Muscle layer of duodenum (tissue), 2 donors: ENCODE measurements at regions not wholly inside any gene's neighbourhood (a gene's known extent, or its start where the extent isn't known, plus 50 kb on each side); places are given as distances from the start of the nearest gene placed in this dataset.

Experiments used
- H3K27ac ChIP-seq: one replicate; pipeline ENCODE4 v1.7.0; 2013; ENCODE audit warnings: mild to moderate bottlenecking, low read length
- H3K27me3 ChIP-seq: one replicate; pipeline ENCODE4 v1.7.0; 2013; ENCODE audit warnings: low read depth, mild to moderate bottlenecking, control low read depth, low read length
- H3K36me3 ChIP-seq, 2 donors: one replicate each; pipeline ENCODE4 v1.7.0; 2013; ENCODE audit warnings: low read length in 2 of 2, control low read depth in 1 of 2, mild to moderate bottlenecking in 1 of 2; ENCODE audit not compliant: insufficient read depth in 2 of 2, control insufficient read depth in 1 of 2
- H3K4me1 ChIP-seq, 2 donors: one replicate each; pipeline ENCODE4 v1.7.0; 2013; ENCODE audit warnings: low read length in 2 of 2, mild to moderate bottlenecking in 2 of 2, control low read depth in 1 of 2, moderate library complexity in 1 of 2; ENCODE audit not compliant: insufficient read depth in 2 of 2, control insufficient read depth in 1 of 2
- H3K4me3 ChIP-seq, 2 donors: one replicate each; pipeline ENCODE4 v1.7.0; 2013; ENCODE audit warnings: low read length in 2 of 2, low read depth in 1 of 2, mild to moderate bottlenecking in 1 of 2
- H3K9me3 ChIP-seq, 2 donors: one replicate each; pipeline ENCODE4 v1.7.0; 2013; ENCODE audit warnings: low read length in 2 of 2, control low read depth in 1 of 2, mild to moderate bottlenecking in 1 of 2; ENCODE audit not compliant: control insufficient read depth in 1 of 2
- donor health status: healthy.

- Histone ChIP-seq H3K27ac (no peak overlapping the region), H3K9me3 (no peaks in the 10 kb centered on the region), H3K4me1 (no peaks in the 10 kb centered on the region), H3K27me3 (no peaks in the 10 kb centered on the region), H3K36me3 (no peaks in the 10 kb centered on the region), H3K4me3 (no peak overlapping the region)
Observed at GRCh38 chr4:163967263-163967662, 472.8 kb downstream of the TMA16 start.

DNA sequence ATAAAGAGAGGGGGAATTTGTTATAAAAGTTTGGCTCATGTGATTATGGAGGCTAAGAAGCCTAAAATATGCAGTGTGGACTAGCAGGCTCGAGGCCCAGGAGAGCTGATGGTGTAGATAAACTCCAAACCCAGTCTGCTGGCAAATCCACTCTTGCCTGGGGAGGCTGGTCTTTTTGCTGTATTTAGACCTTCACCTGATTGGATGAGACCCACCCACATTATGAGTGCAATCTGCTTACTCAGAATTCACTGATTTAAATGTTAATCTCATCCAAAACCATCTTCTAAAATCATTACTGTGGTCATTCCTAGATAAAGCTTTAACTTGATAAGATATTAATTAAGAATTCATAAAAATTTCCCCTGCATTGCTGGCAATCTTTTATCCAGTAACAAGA lies 473.2 kb downstream of the TMA16 start:
- Histone ChIP-seq H3K4me3 (no peak overlapping the region), H3K36me3 (no peaks in the 10 kb centered on the region), H3K27me3 (no peaks in the 10 kb centered on the region), H3K9me3 (no peaks in the 10 kb centered on the region), H3K27ac (no peak overlapping the region), H3K4me1 (no peaks in the 10 kb centered on the region)

GRCh38 chr4:163969291-163969690 lies 474.8 kb downstream of the TMA16 start:
- H3K9me3 ChIP-seq = no peaks in the 10 kb centered on the region
- H3K4me1 ChIP-seq = no peaks in the 10 kb centered on the region
- no peak overlapping the region for H3K4me3 ChIP-seq
- H3K36me3 ChIP-seq = no peaks in the 10 kb centered on the region
- H3K27ac ChIP-seq = no peak overlapping the region
- no peaks in the 10 kb centered on the region for H3K27me3 ChIP-seq

DNA sequence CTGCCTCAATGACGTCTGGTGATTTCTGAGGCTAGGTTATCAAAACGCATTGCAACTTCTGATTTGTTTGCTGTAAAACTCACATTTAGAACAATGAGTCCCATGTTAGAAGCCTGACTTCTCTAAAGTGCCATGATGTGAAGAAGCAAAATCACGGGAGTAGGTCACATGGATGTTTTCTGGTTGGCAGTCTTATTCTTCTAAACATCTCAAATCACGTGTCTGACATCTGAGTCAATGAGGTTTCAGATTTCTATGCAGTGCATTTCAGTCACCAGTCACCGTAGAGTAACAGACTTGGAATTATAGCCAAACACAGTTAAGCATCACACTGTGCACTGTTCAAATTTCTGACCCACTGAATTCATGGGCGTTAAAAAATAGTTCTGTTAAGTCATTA lies 482.1 kb downstream of the TMA16 start:
- Histone ChIP-seq H3K4me3 (no peak overlapping the region), H3K9me3 (no peaks in the 10 kb centered on the region), H3K36me3 (no peaks in the 10 kb centered on the region), H3K27ac (no peak overlapping the region), H3K27me3 (no peaks in the 10 kb centered on the region), H3K4me1 (no peaks in the 10 kb centered on the region)

DNA sequence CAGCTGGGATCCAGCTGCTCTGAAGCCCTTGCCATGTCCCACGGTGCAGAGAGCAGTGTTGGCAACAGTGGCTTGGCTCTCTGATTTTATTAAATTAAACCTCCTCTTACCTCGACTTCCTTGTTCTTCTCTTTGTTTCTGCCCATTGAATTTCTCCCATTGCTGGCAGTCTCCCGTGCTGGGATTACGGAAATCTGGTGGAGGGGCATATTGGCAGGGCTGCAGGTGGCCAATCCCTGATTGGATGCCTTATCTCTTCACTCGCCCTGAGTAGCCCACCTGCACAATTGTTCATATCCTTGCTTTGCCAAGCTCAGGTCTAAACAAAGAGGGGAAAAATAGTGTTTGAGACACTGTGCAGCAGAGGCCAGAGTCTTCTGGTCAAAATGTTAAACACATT lies 493.9 kb downstream of the TMA16 start:
- Histone ChIP-seq H3K27ac (no peak overlapping the region), H3K4me3 (no peak overlapping the region)

DNA sequence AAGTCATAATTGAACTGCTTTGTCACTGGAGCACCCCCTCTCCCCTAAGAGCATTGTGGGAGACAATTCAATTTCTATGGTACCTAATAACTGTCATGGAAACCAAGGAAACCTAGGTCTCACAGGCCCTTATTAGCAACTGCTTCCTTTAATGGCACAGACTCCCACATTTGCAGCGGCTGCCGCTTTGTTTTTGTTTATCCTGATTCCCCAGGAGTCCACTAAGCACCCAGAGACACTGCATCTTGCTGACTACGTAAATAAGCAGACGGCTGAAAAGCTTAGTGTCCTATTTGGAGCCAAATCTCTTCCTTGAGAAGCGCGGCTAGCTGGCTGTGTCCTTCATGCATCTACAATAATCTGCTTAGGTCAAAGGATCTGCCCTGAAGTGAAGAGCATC lies 494.4 kb downstream of the TMA16 start:
- Histone ChIP-seq H3K4me1 (no peaks in the 10 kb centered on the region), H3K4me3 (no peak overlapping the region), H3K27me3 (no peaks in the 10 kb centered on the region), H3K27ac (no peak overlapping the region), H3K36me3 (no peaks in the 10 kb centered on the region), H3K9me3 (no peaks in the 10 kb centered on the region)

More for the DNA sequence above, 493.9 kb downstream of the TMA16 start:
- Histone ChIP-seq H3K9me3 (no peaks in the 10 kb centered on the region), H3K27me3 (no peaks in the 10 kb centered on the region), H3K4me1 (no peaks in the 10 kb centered on the region), H3K36me3 (no peaks in the 10 kb centered on the region)

DNA sequence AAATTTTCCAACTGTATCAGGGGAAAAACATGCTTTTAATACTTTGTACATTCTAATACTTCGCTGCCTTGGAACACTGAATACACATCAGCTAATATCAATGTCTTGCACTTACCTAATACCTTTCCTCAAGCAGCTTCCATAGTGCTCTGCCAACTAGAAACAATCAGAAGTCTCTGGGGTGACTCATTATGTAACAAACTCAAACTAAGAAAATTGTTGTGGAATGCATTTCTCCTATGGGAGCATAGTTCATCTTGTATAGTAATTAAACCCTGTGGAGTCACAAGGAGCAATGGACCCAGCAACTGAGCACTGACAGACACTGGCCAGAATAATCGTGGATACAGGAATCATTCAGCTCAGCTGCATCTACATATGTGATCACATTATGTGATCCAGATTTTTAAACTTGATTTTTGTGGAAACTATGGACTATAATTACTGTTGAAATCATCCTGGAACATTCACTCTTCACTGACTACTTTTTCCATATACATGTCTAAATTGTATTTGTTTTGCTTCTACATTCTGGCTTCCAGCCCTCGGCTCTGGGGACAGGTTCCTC lies 496.9 kb downstream of the TMA16 start:
- Histone ChIP-seq H3K4me1 (no peaks in the 10 kb centered on the region), H3K27ac (no peak overlapping the region), H3K27me3 (no peaks in the 10 kb centered on the region), H3K4me3 (no peak overlapping the region), H3K36me3 (no peaks in the 10 kb centered on the region), H3K9me3 (no peaks in the 10 kb centered on the region)

DNA sequence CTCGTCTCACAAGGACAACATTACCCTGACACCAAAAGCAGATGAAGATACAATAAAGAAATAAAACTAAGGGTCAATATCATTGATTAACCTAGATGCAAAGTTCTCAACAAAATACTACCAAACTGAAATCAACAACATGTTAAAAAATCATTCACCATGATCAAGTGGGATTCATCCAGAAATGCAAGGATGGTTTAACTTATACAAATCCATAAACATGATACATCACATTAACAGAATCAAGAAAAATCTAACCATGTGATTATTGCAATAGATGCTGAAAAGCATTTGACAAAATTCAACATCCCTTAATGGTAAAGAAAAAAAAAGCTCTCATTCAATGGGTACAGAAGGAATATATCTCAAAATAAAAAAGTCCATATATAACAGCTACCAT lies 514.9 kb downstream of the TMA16 start:
- Histone ChIP-seq H3K4me1 (no peaks in the 10 kb centered on the region), H3K9me3 (peaks cover 0 to 2% of the 10 kb centered on the region in 2 donors), H3K4me3 (no peak overlapping the region), H3K27me3 (no peaks in the 10 kb centered on the region), H3K36me3 (no peaks in the 10 kb centered on the region), H3K27ac (no peak overlapping the region)

- Histone ChIP-seq H3K9me3 (peaks cover 0 to 2% of the 10 kb centered on the region in 2 donors), H3K27ac (no peak overlapping the region), H3K27me3 (no peaks in the 10 kb centered on the region), H3K36me3 (no peaks in the 10 kb centered on the region), H3K4me1 (no peaks in the 10 kb centered on the region), H3K4me3 (no peak overlapping the region)
Observed at GRCh38 chr4:164011791-164012190, 517.3 kb downstream of the TMA16 start.

- peaks cover 0 to 2% of the 10 kb centered on the region in 2 donors for H3K9me3 ChIP-seq
- no peaks in the 10 kb centered on the region for H3K4me1 ChIP-seq
- H3K4me3 ChIP-seq = no peak overlapping the region
- no peaks in the 10 kb centered on the region for H3K27me3 ChIP-seq
- no peak overlapping the region for H3K27ac ChIP-seq
- no peaks in the 10 kb centered on the region for H3K36me3 ChIP-seq
Observed at GRCh38 chr4:164012396-164013027, 518.0 kb downstream of the TMA16 start.

GRCh38 chr4:164021947-164022346 lies 527.5 kb downstream of the TMA16 start:
- H3K27me3 ChIP-seq = no peaks in the 10 kb centered on the region
- H3K4me3 ChIP-seq = no peak overlapping the region
- no peak overlapping the region for H3K27ac ChIP-seq
- H3K9me3 ChIP-seq = peaks cover 0 to 19% of the 10 kb centered on the region in 2 donors
- no peaks in the 10 kb centered on the region for H3K36me3 ChIP-seq
- H3K4me1 ChIP-seq = no peaks in the 10 kb centered on the region

DNA sequence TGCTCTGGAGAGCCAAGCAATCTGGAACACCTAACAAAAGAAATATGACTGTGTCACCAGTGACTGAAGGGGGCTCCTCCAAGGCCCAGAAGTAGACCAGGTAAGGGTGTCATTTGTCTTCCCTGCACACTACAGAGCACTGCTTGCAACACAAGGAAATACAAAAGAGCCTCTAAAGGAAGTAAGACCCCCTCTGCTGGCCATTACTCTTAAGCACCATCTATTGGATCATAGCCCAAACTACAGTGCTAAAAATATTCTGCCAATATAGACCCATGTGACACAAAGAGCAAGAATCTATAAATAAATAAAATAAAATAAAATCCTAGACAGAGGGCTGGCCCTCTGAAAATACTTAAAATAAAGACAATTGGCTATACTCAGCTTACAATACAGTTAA lies 528.7 kb downstream of the TMA16 start:
- Histone ChIP-seq H3K9me3 (peaks cover 0 to 19% of the 10 kb centered on the region in 2 donors), H3K36me3 (no peaks in the 10 kb centered on the region), H3K27ac (no peak overlapping the region), H3K4me1 (no peaks in the 10 kb centered on the region), H3K4me3 (no peak overlapping the region), H3K27me3 (no peaks in the 10 kb centered on the region)
